Activated gamma-delta T cell treated with Interleukin-2 at 50 U/mL for 16 hours (primary cell): ENCODE measurements at regions not wholly inside any gene's neighbourhood (a gene's known extent, or its start where the extent isn't known, plus 50 kb on each side); places are given as distances from the start of the nearest gene placed in this dataset.

Source experiments
- DNase-seq: peaks from one replicate; pipeline ENCODE4 v3.0.0-alpha.2; 2020

DNA sequence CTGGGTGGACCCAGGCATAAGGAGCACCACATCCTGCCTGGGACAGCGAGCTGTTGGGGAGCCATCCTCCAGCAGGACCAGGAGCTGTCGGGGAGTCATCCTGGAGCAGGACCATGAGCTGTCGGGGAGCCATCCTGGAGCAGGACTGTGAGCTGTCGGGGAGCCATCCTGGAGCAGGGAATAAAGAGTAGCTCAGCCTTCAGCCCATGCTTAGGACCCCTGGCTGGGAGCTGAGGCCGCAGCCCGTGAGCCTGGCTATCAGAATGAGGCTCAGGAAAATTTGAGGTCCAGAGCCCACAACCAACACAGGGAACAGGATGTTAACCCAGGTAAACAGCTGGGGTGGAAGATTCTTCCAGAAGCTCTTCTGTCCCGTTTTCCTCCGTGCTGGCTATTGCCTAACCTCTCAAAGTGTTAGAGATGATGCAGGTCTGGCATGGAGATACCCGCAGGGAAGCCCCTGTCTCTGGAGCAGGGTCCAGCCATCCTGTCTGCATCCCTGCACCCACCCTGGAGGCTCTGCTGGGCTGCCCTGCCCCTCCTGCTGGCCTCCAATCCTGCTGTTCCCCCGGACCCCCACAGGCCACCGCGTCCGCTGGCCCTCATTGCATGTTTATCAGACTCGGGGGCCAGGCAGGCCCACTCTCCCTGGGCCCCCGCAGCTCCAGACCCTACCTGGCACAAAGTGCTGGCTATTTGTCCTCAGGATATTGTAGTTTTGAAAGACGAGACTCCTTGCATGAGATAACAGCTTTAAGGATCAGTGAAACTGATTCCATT is 243.5 kb upstream of the MYT1L start:
- no peak for DNase-seq

DNA sequence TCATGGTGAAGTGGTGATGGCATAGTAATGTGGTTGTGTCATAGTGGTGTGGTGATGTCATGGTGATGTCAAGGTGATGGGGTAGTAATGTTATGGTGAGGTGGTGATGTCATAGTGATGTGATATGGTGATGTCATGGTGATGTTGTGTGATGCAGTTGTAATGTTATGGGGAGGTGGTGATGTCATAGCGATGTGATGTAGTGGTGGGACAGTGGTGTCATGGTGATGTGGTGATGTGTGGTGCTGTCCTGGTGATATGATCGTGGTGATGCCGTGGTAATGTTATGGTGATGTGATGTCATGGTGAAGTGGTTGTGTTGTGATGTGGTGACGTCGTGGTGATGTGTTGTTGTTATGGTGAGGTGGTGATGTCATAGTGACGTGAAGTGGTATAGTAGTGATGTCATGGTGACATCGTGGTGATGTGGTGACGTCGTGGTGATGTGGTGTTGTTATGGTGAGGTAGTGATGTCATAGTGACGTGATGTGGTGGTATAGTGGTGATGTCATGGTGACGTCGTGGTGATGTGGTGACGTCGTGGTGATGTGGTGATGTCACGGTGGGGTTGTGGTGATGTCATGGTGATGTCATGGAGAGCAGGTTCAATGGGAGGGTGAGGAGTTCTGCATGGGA is 242.7 kb upstream of the MYT1L start:
- DNase-seq, result no peak

DNA sequence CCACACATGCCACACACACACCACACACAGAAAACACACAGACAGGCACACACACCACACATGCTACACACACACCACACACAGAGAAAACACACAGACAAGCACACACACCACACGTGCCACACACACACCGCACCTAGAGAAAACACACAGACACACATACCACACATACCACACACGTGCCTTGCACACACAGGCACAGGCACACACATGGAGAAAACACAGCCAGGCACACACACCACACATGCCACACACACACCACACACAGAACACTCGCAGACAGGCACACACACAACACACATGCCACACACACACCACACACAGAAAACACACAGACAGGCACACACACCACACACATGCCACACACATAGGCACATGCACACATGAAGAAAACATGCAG is 242.1 kb upstream of the MYT1L start:
- DNase-seq, result no peak

DNA sequence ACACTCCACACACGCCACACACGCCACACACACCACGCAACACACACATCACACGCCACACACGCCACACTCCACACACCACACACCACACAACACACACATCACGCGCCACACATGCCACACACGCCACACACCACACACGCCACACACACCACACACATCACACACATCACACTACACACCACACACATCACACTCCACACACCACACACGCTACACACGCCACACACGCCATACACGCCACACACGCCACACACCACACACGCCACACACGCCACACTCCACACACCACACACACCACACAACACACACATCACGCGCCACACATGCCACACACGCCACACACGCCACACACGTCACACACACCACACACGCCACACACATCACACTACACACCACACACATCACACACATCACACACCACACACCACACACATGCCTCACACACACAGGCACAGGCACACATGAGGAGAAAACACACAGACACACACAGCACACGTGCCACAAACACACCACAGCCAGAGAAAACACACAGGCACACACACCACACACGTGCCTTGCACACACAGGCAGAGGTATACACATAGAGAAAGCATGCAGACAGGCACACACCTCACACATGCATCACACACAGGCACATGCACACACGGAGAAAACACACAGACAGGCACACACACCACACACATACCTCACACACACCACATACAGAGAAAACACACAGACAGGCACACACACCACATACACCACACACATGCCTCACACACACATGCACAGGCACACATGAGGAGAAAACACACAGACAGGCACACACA is 241.5 kb upstream of the MYT1L start:
- no peak for DNase-seq

GRCh38 chr2:2571301-2572150 is 240.5 kb upstream of the MYT1L start:
- DNase-seq, result no peak

GRCh38 chr2:2570871-2571270 is 239.8 kb upstream of the MYT1L start:
- DNase-seq, result no peak

GRCh38 chr2:2570360-2570759 is 239.3 kb upstream of the MYT1L start:
- no peak for DNase-seq

GRCh38 chr2:2569836-2570235 is 238.8 kb upstream of the MYT1L start:
- no peak for DNase-seq

DNA sequence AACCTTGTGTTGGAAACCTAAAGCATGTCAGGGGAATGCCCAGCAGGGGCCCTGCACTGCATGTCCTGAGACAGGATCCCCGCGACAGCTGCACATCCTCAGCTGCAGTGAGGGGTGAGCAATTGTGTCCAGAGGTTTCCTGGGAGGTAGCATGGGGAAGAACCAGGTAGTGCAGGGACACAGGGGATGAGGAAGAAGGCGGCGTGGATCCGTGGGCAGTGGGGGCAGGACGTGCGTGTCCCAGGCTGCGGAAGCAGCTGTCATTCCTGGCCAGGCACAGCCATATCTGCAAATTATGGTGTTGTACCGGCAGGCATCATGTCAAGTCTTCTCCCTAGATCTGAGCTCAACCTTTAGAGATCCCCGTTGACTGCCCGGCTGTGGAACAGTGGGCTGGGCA is 238.2 kb upstream of the MYT1L start:
- no peak for DNase-seq

- DNase-seq, result no peak
Measured at GRCh38 chr2:2568411-2568810, 237.3 kb upstream of the MYT1L start.

- DNase-seq, result no peak
Measured at GRCh38 chr2:2567776-2568175, 236.7 kb upstream of the MYT1L start.

DNA sequence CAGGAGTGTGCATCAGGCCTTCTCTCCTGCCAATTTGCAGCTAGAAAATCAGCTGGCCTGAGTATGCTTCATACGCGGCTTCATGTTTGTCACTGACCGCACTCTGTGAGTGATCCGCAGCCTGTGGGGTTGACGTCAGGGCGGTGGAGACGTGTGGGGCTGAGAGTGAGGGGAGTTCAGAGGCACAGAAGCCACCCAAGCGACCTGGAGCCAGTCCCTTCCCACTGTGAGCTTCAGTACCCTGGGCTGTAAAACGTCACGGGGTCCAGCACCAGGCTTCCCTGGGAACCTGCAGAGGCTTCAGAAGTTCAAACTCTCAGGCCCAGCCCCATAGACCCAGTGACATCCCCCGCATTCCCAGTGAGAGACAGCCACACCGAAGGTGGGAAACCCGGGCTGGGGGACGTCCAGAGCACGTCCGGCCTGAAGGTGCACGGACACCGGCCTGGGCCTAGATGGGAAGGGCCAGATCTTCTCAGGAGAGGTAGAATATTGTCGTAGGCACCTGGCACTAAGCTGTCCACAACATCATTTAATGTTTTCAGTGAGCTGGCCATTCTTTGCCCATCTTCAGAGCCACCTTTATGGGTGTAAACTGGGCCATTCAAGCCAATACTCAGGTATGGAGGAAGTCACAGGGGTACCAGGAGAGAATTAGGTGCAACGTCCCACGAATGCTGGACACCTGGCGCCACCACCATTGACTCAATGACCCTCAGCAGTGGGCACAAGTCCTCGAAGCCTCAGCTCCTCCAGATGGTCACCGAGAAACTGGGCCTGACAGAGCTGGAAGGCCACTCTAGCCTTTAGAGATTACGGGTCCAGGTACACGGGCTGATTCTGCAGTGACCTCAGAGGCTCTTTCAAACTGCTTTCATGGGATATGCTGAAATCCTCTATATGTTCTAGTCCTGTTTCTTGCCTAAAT is 235.6 kb upstream of the MYT1L start:
- no peak for DNase-seq

GRCh38 chr2:2565671-2566070 is 234.6 kb upstream of the MYT1L start:
- no peak for DNase-seq

DNA sequence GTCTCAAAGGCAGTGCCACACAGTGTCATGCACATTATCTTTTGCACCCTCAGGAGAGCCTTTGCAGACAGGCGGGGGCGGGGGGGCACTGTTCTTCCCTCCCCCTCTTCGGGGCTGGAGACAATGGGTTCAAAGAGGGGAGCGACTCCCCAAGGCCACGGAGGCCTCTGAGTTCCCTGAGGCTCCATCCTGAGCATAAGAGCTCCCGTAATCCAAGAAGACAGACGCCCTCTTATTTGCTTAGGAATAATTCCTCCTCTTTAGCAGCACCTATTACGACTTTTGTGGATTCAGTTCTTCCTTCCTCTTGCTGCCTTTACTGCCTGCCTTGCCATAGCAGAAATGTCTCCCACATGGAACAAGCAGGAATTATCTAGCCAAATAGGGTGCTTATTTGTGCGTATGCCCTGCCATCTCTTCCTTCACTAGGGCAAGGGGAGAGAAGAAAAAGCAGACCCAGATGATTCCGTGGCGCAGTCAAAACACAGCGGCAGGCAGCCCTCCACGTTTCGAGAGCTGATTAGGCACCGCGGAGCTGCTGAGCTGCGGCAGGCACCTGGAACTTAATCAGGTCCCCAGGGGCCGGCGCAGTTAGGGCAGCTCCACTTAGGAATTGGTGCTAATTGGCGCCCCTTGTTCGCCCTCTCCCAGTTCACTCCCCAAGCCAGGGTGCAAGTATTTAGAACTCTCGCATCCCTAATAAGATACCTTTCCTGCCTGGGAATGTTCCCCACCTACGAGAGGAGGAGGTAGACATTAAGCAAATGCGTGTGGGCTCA is 233.4 kb upstream of the MYT1L start:
- no peak for DNase-seq

- no peak for DNase-seq
Measured at GRCh38 chr2:2563309-2563860, 232.3 kb upstream of the MYT1L start.

DNA sequence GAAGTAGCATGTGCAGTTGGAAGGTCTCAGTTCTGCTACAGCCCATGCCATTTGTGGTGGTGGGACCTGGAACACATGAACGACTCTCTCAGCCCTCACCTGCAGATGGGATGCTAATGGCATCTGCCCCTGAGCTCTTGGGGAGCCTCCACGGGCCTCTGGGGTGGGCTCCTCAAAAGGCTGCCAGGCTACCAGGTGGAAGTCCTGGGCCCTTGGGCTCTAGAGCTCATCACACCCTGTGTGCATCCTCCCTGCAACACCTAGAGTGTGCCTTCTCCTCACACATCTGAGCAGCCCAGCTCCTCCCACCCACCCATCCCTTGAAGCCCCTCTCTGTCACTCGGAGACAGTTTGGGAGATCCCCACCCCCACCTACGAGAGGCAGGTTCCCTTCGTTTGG is 231.8 kb upstream of the MYT1L start:
- DNase-seq, result no peak

DNA sequence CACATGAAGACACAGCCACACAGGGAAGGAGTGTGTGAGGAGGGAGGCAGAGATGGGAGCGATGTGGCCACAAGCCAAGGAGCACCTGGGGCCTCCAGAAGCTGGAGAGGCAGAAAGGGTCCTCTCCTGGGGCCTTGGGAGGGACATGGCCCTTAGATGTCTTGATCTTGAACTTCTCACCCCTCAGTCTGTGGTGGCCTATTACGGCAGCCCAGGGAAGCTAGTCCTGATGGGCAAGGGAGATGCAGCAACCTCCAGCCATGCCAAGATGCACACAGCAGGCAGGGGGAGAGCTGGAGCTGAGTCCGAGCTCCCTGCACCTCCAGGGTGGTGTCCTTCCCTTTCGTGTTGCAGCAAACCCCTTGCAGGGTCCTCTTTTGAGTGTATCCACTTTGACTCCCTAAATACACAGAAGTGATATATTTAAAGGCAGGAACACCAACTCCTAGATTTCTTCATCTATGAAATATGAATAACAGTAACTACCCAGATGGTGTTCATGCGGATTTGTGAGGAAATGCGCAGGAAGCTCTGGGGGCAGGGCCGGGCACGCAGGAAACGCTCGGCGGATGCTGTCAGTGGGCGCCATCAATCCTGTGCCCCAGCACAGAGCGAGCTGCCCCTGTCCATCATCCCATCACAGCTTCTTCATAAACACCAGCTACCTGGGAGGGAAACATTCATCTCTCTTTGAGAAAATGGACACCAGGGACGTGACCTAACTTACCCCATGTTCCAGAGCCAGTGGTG is 230.4 kb upstream of the MYT1L start:
- no peak for DNase-seq

- no peak for DNase-seq
Measured at GRCh38 chr2:2560374-2561015, 229.4 kb upstream of the MYT1L start.

DNA sequence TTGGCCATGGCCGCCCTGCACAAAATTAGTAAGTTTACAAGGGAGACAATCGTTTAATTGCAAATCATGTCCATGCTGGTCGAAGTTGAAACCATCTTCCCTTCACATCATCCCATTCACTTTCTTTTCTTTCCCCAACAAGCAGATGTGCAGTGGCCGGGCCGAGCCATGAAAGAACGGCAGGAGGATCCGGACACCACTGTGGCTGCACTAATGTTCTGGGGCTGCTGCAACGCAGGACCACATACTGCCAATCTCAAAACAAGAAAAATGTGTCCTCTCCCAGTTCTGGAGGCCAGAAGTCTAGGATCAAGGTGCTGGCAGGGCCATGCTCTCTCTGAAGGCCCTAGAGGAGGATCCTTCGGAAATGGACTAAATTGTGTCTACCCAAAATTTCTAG is 227.4 kb upstream of the MYT1L start:
- DNase-seq, result no peak
